Fibroblast of pulmonary artery (primary cell): ENCODE measurements at regions not wholly inside any gene's neighbourhood (a gene's known extent, or its start where the extent isn't known, plus 50 kb on each side); places are given as distances from the start of the nearest gene placed in this dataset.

Source experiments
- DNase-seq: peaks from one replicate; pipeline ENCODE4 v3.0.0-alpha.2; 2010; ENCODE audit warnings: low read depth
- H3K4me3 ChIP-seq: replicated peaks from 2 replicates; pipeline ENCODE4 v1.5.1; 2011; ENCODE audit warnings: low read depth, mild to moderate bottlenecking, control low read depth, low read length, moderate library complexity
- CTCF ChIP-seq: IDR thresholded peaks from 2 replicates; pipeline ENCODE4 v1.5.1; 2011; ENCODE audit warnings: mild to moderate bottlenecking, control low read depth, low read length, inconsistent platforms; ENCODE audit errors: missing control alignments

- H3K4me3 ChIP-seq: no peak overlapping the region
- no peak for DNase-seq
- TF ChIP-seq CTCF: no peak
Observed at GRCh38 chr9:107633406-107633805, 143.8 kb upstream of the KLF4 start.

GRCh38 chr9:107632661-107633060 is 143.1 kb upstream of the KLF4 start:
- no peak overlapping the region for H3K4me3 ChIP-seq
- no peak for TF ChIP-seq CTCF
- DNase-seq: no peak

GRCh38 chr9:107632216-107632615 is 142.6 kb upstream of the KLF4 start:
- no peak overlapping the region for H3K4me3 ChIP-seq
- no peak for TF ChIP-seq CTCF
- no peak for DNase-seq

GRCh38 chr9:107631788-107632187 is 142.2 kb upstream of the KLF4 start:
- DNase-seq: peak; percentile 18
- no peak overlapping the region for H3K4me3 ChIP-seq
- TF ChIP-seq CTCF: no peak

GRCh38 chr9:107630156-107630555 is 140.6 kb upstream of the KLF4 start:
- H3K4me3 ChIP-seq: no peak overlapping the region
- no peak for TF ChIP-seq CTCF
- DNase-seq: no peak

GRCh38 chr9:107628444-107628843 is 138.9 kb upstream of the KLF4 start:
- no peak overlapping the region for H3K4me3 ChIP-seq
- DNase-seq: no peak
- TF ChIP-seq CTCF: no peak

GRCh38 chr9:107627781-107628180 is 138.2 kb upstream of the KLF4 start:
- TF ChIP-seq CTCF: no peak
- no peak overlapping the region for H3K4me3 ChIP-seq
- no peak for DNase-seq
